PC-9 (cell line): ENCODE measurements at regions not wholly inside any gene's neighbourhood (a gene's known extent, or its start where the extent isn't known, plus 50 kb on each side); places are given as distances from the start of the nearest gene placed in this dataset.

Source experiments
- EZH2 ChIP-seq: fragments of 200-600 bp; sonication (generic); IDR thresholded peaks from 2 replicates; pipeline ENCODE4 v1.8.0; 2017; ENCODE audit warnings: antibody characterized with exemption, low read depth
- TF ChIP-seq, protein P1 (sequence below): fragments of 200-600 bp; sonication (generic); conservative IDR thresholded peaks from 2 replicates; pipeline ENCODE4 v1.6.1; 2017; ENCODE audit warnings: mixed run types, antibody characterized with exemption, mild to moderate bottlenecking, moderate library complexity

DNA sequence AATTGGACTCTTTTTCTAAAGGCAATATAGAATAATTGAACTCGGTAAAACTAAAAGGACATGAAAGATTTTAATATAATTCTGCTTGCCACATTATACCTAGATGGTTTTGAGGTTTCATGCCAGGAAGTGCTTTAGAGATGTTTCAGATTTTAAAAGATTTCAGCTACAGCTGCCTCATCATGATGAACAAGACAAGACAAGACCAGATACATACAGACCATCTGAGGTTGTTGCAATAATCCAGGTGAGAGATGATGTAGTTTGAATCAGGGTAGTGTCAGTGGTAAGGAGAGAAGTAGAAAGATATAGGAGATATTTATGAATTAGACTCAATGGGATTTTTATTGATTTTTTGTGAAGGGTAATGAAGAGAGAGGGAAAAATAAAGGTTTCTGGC, 374.3 kb upstream of the HSF2 start:
- TF ChIP-seq, protein P1, sequence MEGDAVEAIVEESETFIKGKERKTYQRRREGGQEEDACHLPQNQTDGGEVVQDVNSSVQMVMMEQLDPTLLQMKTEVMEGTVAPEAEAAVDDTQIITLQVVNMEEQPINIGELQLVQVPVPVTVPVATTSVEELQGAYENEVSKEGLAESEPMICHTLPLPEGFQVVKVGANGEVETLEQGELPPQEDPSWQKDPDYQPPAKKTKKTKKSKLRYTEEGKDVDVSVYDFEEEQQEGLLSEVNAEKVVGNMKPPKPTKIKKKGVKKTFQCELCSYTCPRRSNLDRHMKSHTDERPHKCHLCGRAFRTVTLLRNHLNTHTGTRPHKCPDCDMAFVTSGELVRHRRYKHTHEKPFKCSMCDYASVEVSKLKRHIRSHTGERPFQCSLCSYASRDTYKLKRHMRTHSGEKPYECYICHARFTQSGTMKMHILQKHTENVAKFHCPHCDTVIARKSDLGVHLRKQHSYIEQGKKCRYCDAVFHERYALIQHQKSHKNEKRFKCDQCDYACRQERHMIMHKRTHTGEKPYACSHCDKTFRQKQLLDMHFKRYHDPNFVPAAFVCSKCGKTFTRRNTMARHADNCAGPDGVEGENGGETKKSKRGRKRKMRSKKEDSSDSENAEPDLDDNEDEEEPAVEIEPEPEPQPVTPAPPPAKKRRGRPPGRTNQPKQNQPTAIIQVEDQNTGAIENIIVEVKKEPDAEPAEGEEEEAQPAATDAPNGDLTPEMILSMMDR: no peak
- TF ChIP-seq EZH2: no peak
